Activated CD8-positive, alpha-beta memory T cell treated with anti-CD3 and anti-CD28 coated beads, Interleukin-2, amount 50 U/mL, for 4 hours (primary cell): ENCODE measurements at regions not wholly inside any gene's neighbourhood (a gene's known extent, or its start where the extent isn't known, plus 50 kb on each side); places are given as distances from the start of the nearest gene placed in this dataset.

Experiments used
- DNase-seq: peaks from one replicate; pipeline ENCODE4 v3.0.0-alpha.2; 2020

GRCh38 chr1:38569932-38570656, 289.5 kb downstream of the RRAGC start:
- no peak for DNase-seq

DNA sequence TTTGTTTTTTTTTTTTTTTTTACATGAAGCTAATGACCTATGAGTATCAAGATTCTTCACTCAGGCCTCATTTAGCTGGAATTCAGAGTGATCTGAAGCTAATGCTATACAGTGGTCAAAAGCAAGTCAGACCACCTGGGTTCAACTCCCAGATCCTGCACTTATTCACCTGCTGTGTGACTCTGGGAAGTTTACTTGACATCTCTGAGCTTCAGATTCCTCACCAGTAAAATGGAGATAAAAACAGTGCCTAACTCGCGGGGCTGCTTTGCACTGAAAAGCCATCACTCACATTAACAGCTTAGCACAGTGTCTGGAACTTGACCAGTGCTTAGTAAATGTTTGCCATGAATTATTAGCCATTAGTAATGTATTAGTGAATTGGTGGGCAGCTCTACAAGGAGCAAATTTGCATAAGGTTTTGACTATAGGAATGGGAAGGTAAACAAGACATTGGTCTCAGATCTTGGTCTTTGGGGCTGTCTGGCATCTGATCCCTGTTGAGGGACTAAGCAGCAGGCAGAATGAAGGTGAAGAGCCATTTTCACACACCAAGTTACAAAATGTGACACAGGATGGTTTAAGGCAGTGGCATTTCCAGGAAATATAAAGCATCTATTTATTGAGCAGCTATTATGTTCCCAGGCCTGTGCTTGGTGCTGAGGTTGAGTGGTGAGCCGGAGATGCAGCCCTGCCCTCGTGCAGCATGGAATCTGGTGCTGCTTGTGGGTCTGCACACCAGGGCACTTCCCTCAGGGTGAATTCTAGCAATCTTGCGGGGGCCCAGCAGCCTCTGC, 291.3 kb downstream of the RRAGC start:
- no peak for DNase-seq

- no peak for DNase-seq
Measured at GRCh38 chr1:38567401-38567800, 292.2 kb downstream of the RRAGC start.

GRCh38 chr1:38565020-38565491, 294.5 kb downstream of the RRAGC start:
- DNase-seq: no peak

GRCh38 chr1:38563942-38564735, 295.4 kb downstream of the RRAGC start:
- DNase-seq: no peak

- no peak for DNase-seq
Measured at GRCh38 chr1:38561725-38562124, 297.8 kb downstream of the RRAGC start.

GRCh38 chr1:38561110-38561509, 298.5 kb downstream of the RRAGC start:
- no peak for DNase-seq

DNA sequence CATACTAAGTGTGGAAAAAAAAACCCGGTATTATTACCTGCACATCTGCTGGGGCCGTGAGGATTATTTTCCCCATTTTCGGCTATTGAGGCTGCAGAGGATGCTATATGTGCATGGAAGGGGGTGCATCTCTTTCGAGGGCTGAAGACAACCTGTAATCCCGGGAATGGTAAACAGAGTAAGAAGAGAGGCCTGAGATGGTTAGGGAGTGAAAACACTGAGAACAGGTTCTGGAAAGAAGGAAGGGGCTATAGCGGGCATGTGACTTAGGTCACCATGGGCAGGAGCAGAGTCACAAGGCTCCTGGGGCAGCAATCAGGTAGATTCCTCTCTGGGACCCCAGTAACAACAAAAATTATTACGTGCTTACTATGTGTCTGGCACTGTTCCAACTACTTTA, 299.1 kb downstream of the RRAGC start:
- no peak for DNase-seq

DNA sequence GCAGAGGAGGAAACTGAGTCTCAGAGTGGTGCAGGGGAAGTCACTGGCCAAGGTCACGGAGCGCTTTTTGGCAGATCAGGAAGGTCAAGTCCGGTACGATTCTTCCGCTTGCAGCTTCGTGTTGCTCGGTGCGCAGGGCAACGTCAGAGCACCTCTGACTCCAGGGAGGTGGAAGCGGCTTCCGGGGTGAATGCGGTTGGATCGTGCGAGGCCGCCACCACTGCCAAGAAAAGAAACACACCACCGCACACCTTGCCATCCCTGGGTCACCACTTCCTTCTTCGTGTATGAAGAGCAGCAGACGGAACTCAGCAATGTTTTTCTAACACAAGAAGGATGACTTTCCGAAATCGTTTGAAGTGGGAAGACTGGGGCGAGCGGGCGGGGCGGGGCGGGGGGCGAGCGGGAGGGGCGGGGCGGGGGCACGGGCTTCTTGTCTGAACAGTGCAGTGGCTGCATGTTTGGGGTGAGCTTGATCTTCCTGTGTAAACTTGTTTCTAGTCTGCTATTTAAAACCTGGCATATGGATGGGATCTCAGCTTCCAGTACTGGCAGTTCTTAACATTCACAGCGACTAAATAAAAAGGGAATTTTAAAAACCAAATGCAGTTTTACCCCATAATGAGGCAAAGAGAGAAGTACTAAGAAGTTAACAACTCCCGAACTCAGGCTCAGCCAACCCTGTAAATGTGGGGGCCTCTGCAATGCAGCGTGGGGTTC, 300.0 kb downstream of the RRAGC start:
- peak; percentile 71 for DNase-seq

- no peak for DNase-seq
Measured at GRCh38 chr1:38558500-38559445, 300.8 kb downstream of the RRAGC start.

DNA sequence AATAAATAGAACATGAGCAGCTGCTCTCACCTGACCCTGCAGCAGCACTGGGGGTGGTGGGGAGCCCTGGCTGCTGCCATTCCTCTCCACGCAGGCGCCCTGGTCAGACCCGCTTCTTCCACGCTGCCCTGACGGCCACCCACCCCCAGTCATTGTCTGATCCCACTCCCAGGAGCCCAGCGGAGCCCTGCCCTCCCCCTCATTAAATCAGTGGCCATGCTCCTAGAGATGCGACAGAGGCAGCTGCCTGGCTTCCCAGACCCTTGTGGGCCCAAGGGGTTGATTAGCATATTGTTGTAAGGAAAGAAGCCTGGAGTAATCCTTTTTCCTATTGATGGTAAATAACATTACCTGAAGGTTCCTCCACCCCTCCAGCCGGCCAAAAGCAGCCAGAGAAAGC, 301.5 kb downstream of the RRAGC start:
- no peak for DNase-seq

DNA sequence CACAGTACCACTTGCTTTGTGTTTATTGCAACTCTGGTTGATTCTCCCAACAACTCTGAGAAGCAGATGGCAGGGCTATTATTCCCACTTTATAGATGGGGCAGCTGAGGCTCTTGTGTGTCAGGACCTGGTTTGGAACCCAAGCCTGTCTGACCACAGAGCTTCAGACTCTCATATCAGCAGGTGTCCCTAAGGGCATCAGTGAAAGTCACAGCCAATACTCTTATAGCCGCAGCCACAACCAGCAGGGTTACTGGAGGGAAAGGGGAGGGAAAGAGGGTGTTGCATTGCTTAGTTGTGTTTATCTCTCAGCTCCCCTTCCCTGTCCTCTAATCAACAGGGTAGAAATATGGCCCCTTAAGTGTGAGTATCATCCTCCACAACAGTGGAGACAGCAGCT, 304.0 kb downstream of the RRAGC start:
- no peak for DNase-seq

DNA sequence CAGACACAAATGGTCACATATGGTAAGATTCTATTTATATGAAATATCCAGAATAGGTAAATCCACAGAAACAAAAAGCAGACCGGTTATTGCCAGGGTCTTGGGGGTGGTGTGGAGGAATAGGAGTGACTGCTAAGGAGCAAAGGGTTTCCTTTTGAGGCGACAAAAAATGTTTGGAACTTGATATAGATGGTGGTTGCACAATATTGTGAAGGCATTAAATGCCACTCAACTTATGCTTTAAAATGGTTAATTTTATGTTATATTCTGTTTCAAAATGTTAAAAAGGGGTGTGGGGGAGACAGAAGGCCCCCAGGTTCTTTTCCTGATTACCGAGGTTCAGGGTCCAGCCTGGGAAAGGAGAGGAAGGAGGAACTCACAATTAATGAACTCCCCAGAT, 304.4 kb downstream of the RRAGC start:
- no peak for DNase-seq

- no peak for DNase-seq
Measured at GRCh38 chr1:38551318-38552307, 308.0 kb downstream of the RRAGC start.

GRCh38 chr1:38549191-38549590, 310.4 kb downstream of the RRAGC start:
- DNase-seq: no peak

- no peak for DNase-seq
Measured at GRCh38 chr1:38547321-38547720, 312.3 kb downstream of the RRAGC start.

DNA sequence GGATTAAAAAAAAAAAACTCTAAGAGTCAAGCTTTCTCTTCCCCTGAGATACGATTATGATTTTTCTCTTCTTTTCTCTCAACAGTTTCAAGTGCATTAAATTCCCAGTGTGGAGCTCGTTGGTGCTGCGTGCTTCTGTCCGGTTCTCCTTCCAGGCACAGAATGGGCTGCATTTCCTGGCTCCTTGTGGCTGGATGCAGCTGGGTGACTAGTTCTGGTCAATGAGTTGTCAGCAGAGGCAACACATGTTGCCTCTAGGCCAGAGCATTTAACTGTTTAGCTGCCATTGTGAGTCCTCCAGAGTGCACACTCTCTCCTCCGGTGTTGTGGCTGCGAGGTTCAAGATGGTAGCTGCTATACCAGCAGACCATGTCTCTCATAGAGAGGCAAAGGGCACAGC, 312.9 kb downstream of the RRAGC start:
- no peak for DNase-seq

- no peak for DNase-seq
Measured at GRCh38 chr1:38541223-38541622, 318.3 kb downstream of the RRAGC start.

- no peak for DNase-seq
Measured at GRCh38 chr1:38539931-38540330, 319.6 kb downstream of the RRAGC start.

DNA sequence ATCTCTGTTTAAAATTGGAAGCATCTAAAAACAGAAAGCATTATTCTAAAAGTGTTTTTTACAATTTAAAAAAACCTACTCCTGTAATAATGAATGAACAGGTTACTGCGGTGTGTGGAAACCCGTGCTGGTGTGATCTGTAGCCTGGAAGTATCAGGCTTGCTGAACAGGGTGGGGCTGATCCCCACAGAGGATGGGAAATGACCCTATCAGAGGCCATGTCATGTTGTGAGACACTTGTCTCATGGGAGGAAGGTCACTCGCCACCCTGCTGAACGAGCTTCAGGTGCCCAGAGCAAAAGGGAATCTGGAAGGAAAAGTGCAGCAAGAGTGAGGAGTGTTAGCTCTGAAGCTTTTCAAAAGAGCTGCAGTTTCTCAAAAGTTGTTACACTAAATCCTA, 320.7 kb downstream of the RRAGC start:
- DNase-seq: no peak
